GM18508 (cell line): ENCODE measurements at regions not wholly inside any gene's neighbourhood (a gene's known extent, or its start where the extent isn't known, plus 50 kb on each side); places are given as distances from the start of the nearest gene placed in this dataset.
"Not testable (repeated sequence)": the region's sequence is repeated elsewhere in the genome, so short reads cannot be mapped to it uniquely, and the experiment has no call there.

ENCODE experiments used
- ATAC-seq: cut with Tn5 transposase; IDR thresholded peaks from one replicate; pipeline ENCODE4 v1.9.1; 2021; ENCODE audit warnings: moderate number of reproducible peaks; ENCODE audit not compliant: insufficient read depth, unreplicated experiment

GRCh38 chr3:125645616-125646015, 50.3 kb upstream of the OSBPL11 start:
- no peak for ATAC-seq

- ATAC-seq, result no peak
These were observed 51.3 kb upstream of the OSBPL11 start for GRCh38 chr3:125646581-125646980.

- no peak for ATAC-seq
These were observed 52.2 kb upstream of the OSBPL11 start for GRCh38 chr3:125647318-125648014.

- ATAC-seq, result no peak
These were observed 55.9 kb upstream of the OSBPL11 start for GRCh38 chr3:125651244-125651643.

GRCh38 chr3:125652349-125652748, 57.1 kb upstream of the OSBPL11 start:
- ATAC-seq, result no peak

- ATAC-seq, result no peak
These were observed 59.2 kb upstream of the OSBPL11 start for GRCh38 chr3:125654526-125654925.

- ATAC-seq, result no peak
These were observed 67.4 kb upstream of the OSBPL11 start for GRCh38 chr3:125662675-125663074.

GRCh38 chr3:125670352-125670751, 75.1 kb upstream of the OSBPL11 start:
- no peak for ATAC-seq

- no peak for ATAC-seq
These were observed 75.6 kb upstream of the OSBPL11 start for GRCh38 chr3:125670945-125671344.

- ATAC-seq, result no peak
These were observed 76.4 kb upstream of the OSBPL11 start for GRCh38 chr3:125671461-125672243.

- no peak for ATAC-seq
These were observed 80.5 kb upstream of the OSBPL11 start for GRCh38 chr3:125675791-125676190.

- no peak for ATAC-seq
These were observed 84.0 kb upstream of the OSBPL11 start for GRCh38 chr3:125679258-125679657.

- ATAC-seq, result no peak
These were observed 85.8 kb upstream of the OSBPL11 start for GRCh38 chr3:125681146-125681545.

GRCh38 chr3:125681906-125682305, 86.6 kb upstream of the OSBPL11 start:
- not testable (repeated sequence) for ATAC-seq

GRCh38 chr3:125682610-125683009, 87.3 kb upstream of the OSBPL11 start:
- not testable (repeated sequence) for ATAC-seq

- no peak for ATAC-seq
These were observed 88.0 kb upstream of the OSBPL11 start for GRCh38 chr3:125683067-125683829.

- no peak for ATAC-seq
These were observed 88.9 kb upstream of the OSBPL11 start for GRCh38 chr3:125684199-125684598.

GRCh38 chr3:125685741-125686140, 90.4 kb upstream of the OSBPL11 start:
- not testable (repeated sequence) for ATAC-seq

- no peak for ATAC-seq
These were observed 97.1 kb upstream of the OSBPL11 start for GRCh38 chr3:125692361-125692760.

GRCh38 chr3:125693887-125694286, 98.6 kb upstream of the OSBPL11 start:
- no peak for ATAC-seq

GRCh38 chr3:125694761-125695294, 99.5 kb upstream of the OSBPL11 start:
- no peak for ATAC-seq
